Fibroblast of the conjunctiva (primary cell): ENCODE measurements at regions not wholly inside any gene's neighbourhood (a gene's known extent, or its start where the extent isn't known, plus 50 kb on each side); places are given as distances from the start of the nearest gene placed in this dataset.

Source experiments
- DNase-seq: peaks from one replicate; pipeline ENCODE4 v3.0.0-alpha.2; 2010; ENCODE audit warnings: low read depth

GRCh38 chrX:140848800-140849199 is 139.2 kb downstream of the LINC00632 start:
- no peak for DNase-seq

GRCh38 chrX:140860718-140861117 is 141.7 kb upstream of the SPANXB1 start:
- no peak for DNase-seq

- DNase-seq, result no peak
These were observed 135.9 kb upstream of the SPANXB1 start for GRCh38 chrX:140866446-140866845.

- DNase-seq, result no peak
These were observed 89.8 kb upstream of the SPANXB1 start for GRCh38 chrX:140912606-140913005.

GRCh38 chrX:140913802-140914501 is 88.4 kb upstream of the SPANXB1 start:
- DNase-seq, result no peak

- DNase-seq, result no peak
These were observed 85.5 kb upstream of the SPANXB1 start for GRCh38 chrX:140916872-140917271.

- DNase-seq, result no peak
These were observed 84.9 kb upstream of the SPANXB1 start for GRCh38 chrX:140917354-140918115.

- peak; percentile 53 for DNase-seq
These were observed 83.9 kb upstream of the SPANXB1 start for GRCh38 chrX:140918398-140919038.

- DNase-seq, result no peak
These were observed 82.0 kb upstream of the SPANXB1 start for GRCh38 chrX:140920416-140920815.

GRCh38 chrX:140923118-140923517 is 79.3 kb upstream of the SPANXB1 start:
- no peak for DNase-seq

GRCh38 chrX:140928739-140929138 is 73.7 kb upstream of the SPANXB1 start:
- no peak for DNase-seq

- no peak for DNase-seq
These were observed 69.4 kb upstream of the SPANXB1 start for GRCh38 chrX:140933016-140933415.

GRCh38 chrX:140933874-140934655 is 68.3 kb upstream of the SPANXB1 start:
- no peak for DNase-seq

GRCh38 chrX:140943513-140943912 is 58.9 kb upstream of the SPANXB1 start:
- no peak for DNase-seq

GRCh38 chrX:140944710-140945109 is 57.7 kb upstream of the SPANXB1 start:
- no peak for DNase-seq

GRCh38 chrX:140948827-140949226 is 53.6 kb upstream of the SPANXB1 start:
- DNase-seq, result no peak

- no peak for DNase-seq
These were observed 53.2 kb upstream of the SPANXB1 start for GRCh38 chrX:140949233-140949632.
